SK-MEL-5 (cell line): ENCODE measurements at regions not wholly inside any gene's neighbourhood (a gene's known extent, or its start where the extent isn't known, plus 50 kb on each side); places are given as distances from the start of the nearest gene placed in this dataset.

Experiments used
- DNase-seq: peaks from one replicate; pipeline ENCODE4 v3.0.0-alpha.2; 2016; ENCODE audit warnings: low read depth, low spot score
- in situ Hi-C: cut with HindIII; loops from 2 replicates; pipeline ENCODE4 v1.10.0; 2016; ENCODE audit warnings: low sequenced_read_pairs, high pct_unique_total_duplicates, low pct_unique_long_range_greater_than_20kb

DNA sequence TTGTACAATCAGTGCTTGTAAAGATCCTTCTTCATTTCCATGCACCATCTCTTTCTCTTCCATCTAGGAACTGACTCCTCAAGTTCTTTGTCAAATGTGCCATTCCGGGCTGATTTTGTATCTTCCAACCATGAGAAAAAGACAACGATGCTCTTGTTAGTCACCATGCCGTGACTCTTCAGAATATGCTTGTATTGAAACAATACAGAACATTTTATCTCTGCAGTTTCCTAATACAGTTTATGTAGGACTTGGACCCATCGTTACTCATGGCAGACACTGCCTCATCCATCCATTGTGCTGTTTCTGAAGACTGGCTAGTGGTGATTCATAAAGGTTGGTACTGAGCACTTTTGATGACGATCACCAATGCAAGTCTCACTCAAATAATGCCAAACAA lies 283.2 kb downstream of the KCNS3 start:
- peak; percentile 15 for DNase-seq
- in situ Hi-C loops: loop anchor here (25.0 kb wide), 1 partner anchor 299 kb away; no protein-coding TSS in a partner anchor

- DNase-seq: no peak
- in situ Hi-C loops: loop anchor here (25.0 kb wide), 1 partner anchor 298 kb away; no protein-coding TSS in a partner anchor
Measured at GRCh38 chr2:18159896-18160295, 281.4 kb downstream of the KCNS3 start.

DNA sequence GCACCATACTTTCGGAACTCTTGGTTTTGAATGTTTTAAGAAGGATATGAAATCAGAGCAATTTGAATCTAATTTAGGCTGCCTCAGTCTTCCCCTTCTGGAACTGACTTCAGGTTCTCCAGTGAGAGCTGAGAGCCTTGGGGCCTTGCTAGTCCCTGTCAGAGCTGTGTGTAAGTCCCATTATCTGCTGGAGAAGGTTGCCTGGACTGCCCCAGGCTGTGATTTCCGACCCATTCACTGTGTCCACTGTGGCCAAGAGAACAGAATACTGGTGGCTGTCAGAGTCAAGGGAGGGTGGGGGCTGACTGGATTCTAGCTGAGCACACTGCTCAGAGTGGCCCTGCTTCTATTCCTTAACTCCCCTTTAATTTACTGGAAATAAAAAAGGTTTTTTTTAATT lies 278.0 kb downstream of the KCNS3 start:
- in situ Hi-C loops: loop anchor here (25.0 kb wide), 1 partner anchor 294 kb away; no protein-coding TSS in a partner anchor
- peak; percentile 19 for DNase-seq

GRCh38 chr2:18156002-18156401 lies 277.5 kb downstream of the KCNS3 start:
- DNase-seq: no peak
- in situ Hi-C loops: loop anchor here (25.0 kb wide), 1 partner anchor 294 kb away; no protein-coding TSS in a partner anchor

DNA sequence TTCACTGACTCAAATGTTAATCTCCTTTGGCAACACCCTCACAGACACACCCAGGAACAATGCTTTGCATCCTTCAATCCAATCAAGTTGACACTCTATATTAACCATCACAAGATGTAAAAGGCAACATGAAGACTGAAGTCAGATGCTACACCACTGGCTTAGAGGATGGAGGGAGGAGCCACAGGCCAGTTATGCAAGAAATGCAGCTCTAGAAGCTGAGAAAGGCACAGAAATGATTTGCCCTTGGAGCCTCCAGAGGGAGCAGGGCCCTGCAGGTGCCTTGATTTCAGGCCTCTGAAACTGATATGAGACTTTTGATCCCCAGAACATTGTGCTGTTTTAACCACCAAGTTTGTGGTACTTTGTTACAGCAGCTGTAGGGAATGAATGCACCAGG lies 276.3 kb downstream of the KCNS3 start:
- DNase-seq: no peak
- in situ Hi-C loops: loop anchor here (25.0 kb wide), 1 partner anchor 293 kb away; no protein-coding TSS in a partner anchor

DNA sequence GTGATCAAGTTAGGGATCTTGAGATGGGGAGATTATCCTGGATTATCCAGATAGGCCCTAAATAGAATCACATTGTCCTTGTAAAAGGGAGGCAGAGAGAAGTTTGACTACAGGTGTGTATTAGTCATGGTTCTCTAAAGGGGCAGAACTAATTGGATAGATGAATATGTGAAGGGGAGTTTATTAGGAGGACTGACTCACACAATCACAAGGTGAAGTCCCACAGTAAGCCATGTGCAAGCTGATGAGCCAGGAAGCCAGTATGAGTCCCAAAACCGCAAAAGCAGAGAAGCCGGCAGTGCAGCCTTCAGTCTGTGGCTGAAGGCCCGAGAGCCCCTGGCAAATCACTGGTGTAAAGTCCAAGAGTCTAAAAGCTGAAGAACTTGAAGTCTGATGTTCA lies 275.8 kb downstream of the KCNS3 start:
- in situ Hi-C loops: loop anchor here (25.0 kb wide), 1 partner anchor 292 kb away; no protein-coding TSS in a partner anchor
- DNase-seq: no peak

DNA sequence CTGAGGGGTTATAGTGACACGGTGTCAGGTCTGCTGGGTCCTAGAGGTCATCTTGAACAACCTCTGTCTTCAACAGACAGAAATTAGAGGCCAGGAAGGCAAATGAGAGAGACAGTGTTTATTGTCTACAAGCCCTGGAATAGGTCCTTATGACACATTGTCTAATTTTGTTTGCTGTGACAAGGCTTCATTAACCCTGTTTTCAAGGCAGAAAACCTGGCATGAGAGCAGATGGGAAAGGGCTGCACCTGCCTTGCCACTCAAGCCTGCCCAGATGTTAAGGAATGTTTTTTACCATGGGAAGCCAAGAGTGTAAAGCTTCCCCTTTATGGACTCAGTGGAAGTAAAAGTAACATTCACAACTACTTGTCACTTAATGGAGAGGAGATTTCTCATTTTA lies 275.3 kb downstream of the KCNS3 start:
- in situ Hi-C loops: loop anchor here (25.0 kb wide), 1 partner anchor 291 kb away; no protein-coding TSS in a partner anchor
- no peak for DNase-seq

GRCh38 chr2:18151237-18151636 lies 272.8 kb downstream of the KCNS3 start:
- in situ Hi-C loops: loop anchor here (25.0 kb wide), 1 partner anchor 289 kb away; no protein-coding TSS in a partner anchor
- DNase-seq: no peak

GRCh38 chr2:18149660-18150246 lies 271.3 kb downstream of the KCNS3 start:
- in situ Hi-C loops: loop anchor here (25.0 kb wide), 1 partner anchor 287 kb away; no protein-coding TSS in a partner anchor
- peak; percentile 82 for DNase-seq

GRCh38 chr2:18136881-18137475 lies 258.5 kb downstream of the KCNS3 start:
- in situ Hi-C loops: no loop called here
- DNase-seq: no peak

DNA sequence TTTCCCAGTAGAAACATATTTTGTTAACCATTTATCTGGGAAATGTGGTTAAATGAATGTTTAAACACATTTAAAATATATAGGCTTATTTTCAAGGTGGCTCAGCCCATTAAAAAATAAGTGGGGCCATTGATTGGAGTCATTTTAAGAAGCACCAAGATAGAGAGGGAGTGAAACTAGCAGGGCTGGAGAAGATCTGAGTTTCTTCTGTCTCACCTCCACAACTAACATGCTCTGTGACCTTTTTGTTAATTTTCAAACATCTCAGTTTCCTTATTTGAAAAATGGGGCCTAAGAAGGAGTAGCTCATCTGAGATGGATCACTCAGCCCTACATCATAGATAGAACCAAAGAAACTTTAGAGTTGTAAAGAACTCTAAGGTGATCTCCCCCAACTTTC lies 254.8 kb downstream of the KCNS3 start:
- DNase-seq: no peak
- in situ Hi-C loops: no loop called here

DNA sequence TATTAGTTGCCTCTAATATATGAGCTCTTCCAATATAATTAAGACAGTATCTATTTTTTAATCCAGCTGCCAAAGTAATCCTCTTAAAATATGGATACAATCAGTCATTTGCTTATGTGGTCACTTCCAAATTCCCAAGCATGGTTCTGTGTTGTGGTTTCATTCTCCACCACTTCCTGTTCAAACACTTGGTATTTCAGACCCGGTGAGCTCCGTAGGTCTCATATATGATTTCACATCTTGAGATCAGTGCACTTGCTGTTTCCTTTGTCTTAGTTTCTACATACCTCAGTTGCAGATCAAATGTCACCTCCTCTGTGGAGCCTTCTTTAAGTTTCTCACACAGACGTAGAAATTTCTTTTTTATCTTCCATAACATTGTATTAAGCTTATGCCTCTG lies 254.2 kb downstream of the KCNS3 start:
- DNase-seq: no peak
- in situ Hi-C loops: no loop called here

DNA sequence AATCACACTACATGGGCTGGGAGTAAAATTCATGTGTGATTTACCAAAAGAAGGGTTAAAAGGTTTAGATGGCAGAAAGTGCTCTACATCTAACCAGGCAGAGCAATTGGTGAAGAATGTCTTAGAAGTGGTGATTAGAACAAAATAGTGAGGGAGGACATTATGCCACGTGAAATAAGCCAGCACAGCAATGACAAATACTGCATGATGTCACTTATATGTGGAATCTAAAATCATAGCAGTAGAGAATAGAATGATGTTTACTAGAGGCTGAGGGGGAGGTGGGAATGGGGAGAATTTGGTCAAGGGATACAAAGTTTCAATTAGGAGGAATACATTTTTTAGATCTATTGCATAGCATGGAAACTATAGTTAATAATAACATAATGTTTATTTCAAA lies 253.3 kb downstream of the KCNS3 start:
- in situ Hi-C loops: no loop called here
- no peak for DNase-seq

- no peak for DNase-seq
- in situ Hi-C loops: no loop called here
Measured at GRCh38 chr2:18129348-18129747, 250.9 kb downstream of the KCNS3 start.

DNA sequence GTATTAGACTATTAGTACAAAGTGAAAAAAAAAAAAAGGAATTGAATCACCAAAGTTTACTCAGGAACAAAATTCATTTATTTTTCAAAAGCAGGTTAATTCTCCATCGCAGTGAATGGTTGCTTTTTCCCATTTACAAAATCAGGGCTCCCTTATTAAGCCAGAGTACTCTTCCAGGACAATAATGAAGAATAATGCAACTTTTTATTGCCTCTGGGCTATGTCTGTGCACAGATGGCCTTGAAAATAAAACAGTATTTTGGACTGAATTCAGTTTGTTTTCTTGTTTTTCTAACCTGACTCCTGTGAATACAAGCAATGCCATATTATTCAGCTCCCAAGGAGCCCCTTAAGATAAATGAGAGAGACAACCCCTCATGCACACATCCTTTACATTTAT lies 246.8 kb downstream of the KCNS3 start:
- no peak for DNase-seq
- in situ Hi-C loops: no loop called here

DNA sequence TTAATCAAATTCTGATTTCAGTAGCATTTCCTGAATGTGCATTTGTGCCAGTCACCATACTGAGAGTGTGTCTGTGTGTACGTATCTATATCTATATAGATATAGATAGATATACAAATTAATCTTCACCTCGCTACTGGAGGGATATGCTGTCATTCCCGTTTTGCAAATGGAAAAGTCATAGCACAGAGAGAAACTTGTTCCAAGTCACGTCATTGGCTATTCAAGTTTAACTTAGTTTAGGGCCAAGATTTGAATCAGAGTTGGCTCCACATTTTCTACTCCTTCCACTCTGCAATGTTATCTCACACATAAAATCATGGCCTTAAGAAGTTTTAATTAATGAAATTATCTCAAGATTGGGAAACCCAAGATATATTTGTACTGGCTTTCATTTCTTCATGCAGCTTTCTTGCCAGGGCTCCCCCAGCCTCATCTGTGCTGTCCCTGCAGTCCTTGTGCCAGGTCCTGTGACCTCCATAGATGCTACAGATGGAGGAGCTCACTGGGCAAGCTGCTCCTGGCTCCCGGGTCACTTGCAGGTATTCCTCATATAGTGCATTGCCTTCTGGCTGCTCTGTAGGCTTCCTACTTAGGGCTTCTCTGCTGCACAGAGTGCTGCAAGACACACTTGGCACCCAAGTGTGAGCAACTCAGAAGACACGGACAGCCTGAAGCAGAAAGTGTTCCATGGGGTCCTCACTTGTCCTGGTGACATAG lies 245.8 kb downstream of the KCNS3 start:
- in situ Hi-C loops: no loop called here
- no peak for DNase-seq

DNA sequence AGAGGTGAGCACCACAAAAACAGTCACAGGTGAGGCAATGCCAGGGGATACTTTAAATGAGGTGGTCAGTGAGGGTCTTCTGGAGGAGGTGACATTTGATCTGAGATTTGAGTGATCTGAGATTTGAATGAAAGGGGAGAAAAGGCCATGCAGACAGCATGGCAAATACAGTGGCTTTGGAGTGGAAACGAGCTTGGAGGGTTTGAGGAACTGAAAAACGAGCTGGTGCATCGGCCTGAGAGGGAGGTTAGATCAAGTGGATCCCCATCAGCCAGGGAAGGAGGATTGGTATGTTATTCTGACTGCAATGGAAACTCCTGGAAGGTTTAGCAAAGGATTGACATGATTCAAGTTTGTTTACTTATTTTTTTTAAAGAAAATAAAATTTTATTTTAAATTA lies 245.1 kb downstream of the KCNS3 start:
- no peak for DNase-seq
- in situ Hi-C loops: no loop called here

GRCh38 chr2:18123211-18123570 lies 244.7 kb downstream of the KCNS3 start:
- DNase-seq: no peak
- in situ Hi-C loops: no loop called here
